ENCODE measurements at regions not wholly inside any gene's neighbourhood (a gene's known extent, or its start where the extent isn't known, plus 50 kb on each side); places are given as distances from the start of the nearest gene placed in this dataset.

DNA sequence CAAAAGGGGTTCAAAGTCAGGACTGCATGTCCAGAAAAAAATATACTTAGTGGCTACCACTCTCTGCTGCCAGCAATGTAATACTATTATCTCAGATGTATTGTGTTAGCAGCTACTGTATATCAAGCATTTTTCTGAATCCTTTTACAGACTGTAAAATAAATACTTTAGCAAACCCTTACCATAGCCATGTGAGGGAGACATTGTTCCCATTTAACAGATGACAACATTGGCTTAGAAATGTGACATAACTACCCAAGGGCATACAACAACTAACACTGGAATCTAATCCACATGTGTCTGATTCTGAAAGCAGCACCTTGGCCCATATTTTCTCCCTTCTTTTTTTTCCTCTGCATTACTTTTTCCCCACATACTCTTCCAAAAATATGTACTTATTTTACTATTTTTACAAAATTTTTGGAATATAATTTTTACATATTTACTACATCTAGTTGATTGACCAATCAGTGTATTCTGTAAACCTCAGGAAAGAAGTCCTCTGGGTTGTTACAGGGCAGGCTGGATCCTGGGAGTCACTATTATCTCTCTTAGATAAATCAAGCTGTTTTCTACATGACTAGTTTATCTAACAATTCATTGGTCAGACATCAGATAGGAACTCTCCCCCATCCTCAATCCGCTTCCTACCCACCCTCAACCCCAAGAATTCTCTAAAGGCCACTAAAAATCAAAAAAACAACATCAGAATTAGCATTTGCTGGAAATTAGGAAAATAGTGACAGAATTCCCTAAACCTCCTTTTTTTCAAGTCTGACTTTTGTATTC is 154.1 kb downstream of the BTG1 start:
- TF ChIP-seq CTCF (IDR thresholded peaks at IDR 0.05; ENCODE audit: low read depth, low read length) = no peak
- DNase-seq (ENCODE audit: extremely low read depth, low read depth) = no peak

DNA sequence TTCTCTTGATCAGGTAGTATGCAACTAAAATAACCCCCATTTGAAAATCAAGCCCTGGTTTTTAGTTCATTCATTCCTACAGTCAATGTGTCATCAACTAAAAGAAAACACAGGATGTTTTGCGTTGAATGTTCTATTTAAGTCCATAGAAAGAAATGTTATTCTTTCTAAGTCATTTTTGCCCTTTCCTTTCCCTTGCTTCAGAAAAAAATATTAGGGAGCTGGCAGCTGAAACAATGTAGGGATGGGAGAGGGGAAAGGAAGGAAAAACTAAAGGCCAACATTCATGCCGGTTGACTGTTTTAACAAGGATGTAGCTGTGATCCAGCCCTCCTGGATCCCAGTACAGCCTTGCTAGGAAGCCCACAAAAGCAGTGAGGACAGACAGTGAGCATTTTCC is 155.1 kb downstream of the BTG1 start:
- TF ChIP-seq CTCF (IDR thresholded peaks at IDR 0.05; ENCODE audit: low read depth, low read length) = no peak
- no peak for DNase-seq (ENCODE audit: extremely low read depth, low read depth)

DNA sequence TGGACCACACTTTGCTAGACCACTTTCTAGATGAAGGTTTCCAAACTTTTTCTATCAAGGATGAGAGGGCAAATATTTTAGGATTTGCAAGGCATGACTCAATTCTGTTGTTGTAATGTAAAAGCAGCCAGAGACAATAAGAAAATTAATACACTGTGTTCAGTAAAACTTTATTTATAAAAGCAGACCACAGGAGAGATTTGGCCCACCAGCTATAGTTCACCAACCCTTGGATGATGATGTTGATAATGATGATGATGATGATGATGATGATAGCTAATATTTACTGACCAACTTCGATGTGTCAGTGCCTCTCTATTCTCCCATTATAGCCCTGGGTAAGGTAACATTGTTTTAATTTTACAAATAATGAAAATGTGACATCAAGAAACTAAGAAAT is 156.5 kb downstream of the BTG1 start:
- no peak for TF ChIP-seq CTCF (IDR thresholded peaks at IDR 0.05; ENCODE audit: low read depth, low read length)
- DNase-seq (ENCODE audit: extremely low read depth, low read depth) = no peak

- no peak for TF ChIP-seq CTCF (IDR thresholded peaks at IDR 0.05; ENCODE audit: low read depth, low read length)
- DNase-seq (ENCODE audit: extremely low read depth, low read depth) = no peak
Observed at GRCh38 chr12:91988086-91988923, 157.3 kb downstream of the BTG1 start.

DNA sequence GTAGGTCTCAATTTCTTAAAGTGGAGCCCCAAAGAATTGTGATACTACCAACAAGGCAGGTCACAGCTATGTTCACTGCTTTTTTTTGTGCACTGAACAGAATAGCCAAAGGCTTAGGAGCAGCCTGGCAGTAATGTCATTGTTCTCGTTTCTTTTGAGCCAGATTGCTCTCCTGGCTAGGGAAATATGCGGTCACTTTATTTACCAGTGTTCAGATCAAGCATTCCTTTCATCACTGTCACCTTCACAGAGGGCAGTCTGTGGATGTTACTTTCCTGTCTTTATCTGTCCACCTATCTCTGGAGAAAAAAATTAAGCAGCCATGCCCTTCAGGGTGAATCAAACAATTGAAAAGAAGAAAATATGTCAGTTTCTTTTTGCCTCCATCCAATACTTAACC is 159.6 kb downstream of the BTG1 start:
- TF ChIP-seq CTCF (IDR thresholded peaks at IDR 0.05; ENCODE audit: low read depth, low read length) = no peak
- no peak for DNase-seq (ENCODE audit: extremely low read depth, low read depth)

DNA sequence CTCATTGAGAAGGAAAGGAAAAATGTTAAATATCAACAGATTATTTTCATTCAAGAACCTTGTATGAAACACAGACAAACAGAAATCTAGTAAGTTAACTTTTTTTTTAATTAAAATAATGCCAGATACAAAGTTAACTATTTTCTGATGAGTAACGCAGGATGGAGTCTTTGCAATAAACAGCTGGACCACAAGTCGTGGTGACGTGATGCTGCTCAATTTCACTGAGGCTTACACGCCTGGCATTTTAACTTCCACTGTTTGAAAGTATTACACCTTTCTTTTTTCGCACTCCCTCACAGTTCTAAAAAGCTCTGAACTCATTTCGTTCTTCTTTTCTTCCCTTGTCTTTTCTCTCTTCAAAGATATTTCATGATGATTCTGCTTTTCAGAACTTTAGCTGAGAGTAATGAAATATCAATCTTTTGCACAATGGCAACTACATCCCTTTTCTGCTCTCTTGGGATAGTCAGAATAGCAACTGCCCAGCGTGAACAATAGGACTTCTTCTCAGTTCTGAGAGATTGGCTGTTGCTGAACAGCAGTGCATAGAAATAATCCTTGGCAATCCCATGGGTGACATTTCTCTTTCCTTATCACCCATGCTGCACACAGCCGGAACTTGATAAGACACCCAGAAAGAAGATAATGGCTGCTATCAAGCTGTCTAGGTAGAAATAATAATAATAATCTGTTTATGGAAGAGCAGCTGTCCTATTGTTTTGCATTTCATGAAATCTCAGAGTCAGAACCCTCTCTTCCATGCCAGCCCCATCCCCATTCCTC is 160.5 kb downstream of the BTG1 start:
- TF ChIP-seq CTCF (IDR thresholded peaks at IDR 0.05; ENCODE audit: low read depth, low read length) = no peak
- no peak for DNase-seq (ENCODE audit: extremely low read depth, low read depth)
